ENCODE measurements at regions not wholly inside any gene's neighbourhood (a gene's known extent, or its start where the extent isn't known, plus 50 kb on each side); places are given as distances from the start of the nearest gene placed in this dataset.
A peak's percentile ranks its signal among the peaks of the same experiment; 100 is the strongest.

- DNase-seq (ENCODE audit: low read depth) = no peak
These were observed 1817.2 kb downstream of the STIM2 start for GRCh38 chr4:28677808-28678207.

GRCh38 chr4:28682847-28683246 lies 1822.2 kb downstream of the STIM2 start:
- no peak for DNase-seq (ENCODE audit: low read depth)

GRCh38 chr4:28686618-28687017 lies 1826.0 kb downstream of the STIM2 start:
- DNase-seq (ENCODE audit: low read depth) = no peak

- DNase-seq (ENCODE audit: low read depth) = no peak
These were observed 1830.2 kb downstream of the STIM2 start for GRCh38 chr4:28690890-28691289.

- DNase-seq (ENCODE audit: low read depth) = no peak
These were observed 1841.9 kb downstream of the STIM2 start for GRCh38 chr4:28702571-28702970.

- DNase-seq (ENCODE audit: low read depth) = no peak
These were observed 1849.2 kb downstream of the STIM2 start for GRCh38 chr4:28709891-28710290.

- no peak for DNase-seq (ENCODE audit: low read depth)
These were observed 1862.7 kb downstream of the STIM2 start for GRCh38 chr4:28723371-28723770.

GRCh38 chr4:28724239-28724638 lies 1863.6 kb downstream of the STIM2 start:
- no peak for DNase-seq (ENCODE audit: low read depth)

- DNase-seq (ENCODE audit: low read depth) = no peak
These were observed 1869.7 kb downstream of the STIM2 start for GRCh38 chr4:28730304-28730703.

- no peak for DNase-seq (ENCODE audit: low read depth)
These were observed 1883.4 kb downstream of the STIM2 start for GRCh38 chr4:28744066-28744465.

- no peak for DNase-seq (ENCODE audit: low read depth)
These were observed 1893.7 kb downstream of the STIM2 start for GRCh38 chr4:28754376-28754775.

GRCh38 chr4:28755081-28755480 lies 1894.4 kb downstream of the STIM2 start:
- DNase-seq (ENCODE audit: low read depth) = no peak

- no peak for DNase-seq (ENCODE audit: low read depth)
These were observed 1898.4 kb downstream of the STIM2 start for GRCh38 chr4:28759064-28759463.

GRCh38 chr4:28760003-28760402 lies 1899.4 kb downstream of the STIM2 start:
- DNase-seq (ENCODE audit: low read depth) = no peak

GRCh38 chr4:28772066-28772465 lies 1911.4 kb downstream of the STIM2 start:
- peak; percentile 15 for DNase-seq (ENCODE audit: low read depth)

- no peak for DNase-seq (ENCODE audit: low read depth)
These were observed 1912.1 kb downstream of the STIM2 start for GRCh38 chr4:28772788-28773187.

- no peak for DNase-seq (ENCODE audit: low read depth)
These were observed 1913.7 kb downstream of the STIM2 start for GRCh38 chr4:28774344-28774743.

- no peak for DNase-seq (ENCODE audit: low read depth)
These were observed 1915.4 kb downstream of the STIM2 start for GRCh38 chr4:28776004-28776403.

- DNase-seq (ENCODE audit: low read depth) = no peak
These were observed 1923.5 kb downstream of the STIM2 start for GRCh38 chr4:28784188-28784587.

GRCh38 chr4:28787947-28788346 lies 1927.3 kb downstream of the STIM2 start:
- no peak for DNase-seq (ENCODE audit: low read depth)

- DNase-seq (ENCODE audit: low read depth) = no peak
These were observed 1928.4 kb downstream of the STIM2 start for GRCh38 chr4:28788929-28789490.

GRCh38 chr4:28792917-28793597 lies 1927.1 kb upstream of the PCDH7 start:
- no peak for DNase-seq (ENCODE audit: low read depth)

- no peak for DNase-seq (ENCODE audit: low read depth)
These were observed 1920.5 kb upstream of the PCDH7 start for GRCh38 chr4:28799696-28800095.

GRCh38 chr4:28811025-28811424 lies 1909.1 kb upstream of the PCDH7 start:
- no peak for DNase-seq (ENCODE audit: low read depth)
